GM12878 (cell line): ENCODE measurements at regions not wholly inside any gene's neighbourhood (a gene's known extent, or its start where the extent isn't known, plus 50 kb on each side); places are given as distances from the start of the nearest gene placed in this dataset.

Experiments
- ATAC-seq: fragments of 200-7000 bp; cut with Tn5 transposase; 3 replicates; pipeline ENCODE4 v1.9.1; 2020; ENCODE audit warnings: mild to moderate bottlenecking, moderate library complexity
- BruUV-seq: library from RNA; stranded (reverse); fragments of 400-500 nt; replicated peaks from 2 replicates; lab custom pipeline; 2021; lab: Mats Ljungman, UMichigan
- CTCF ChIA-PET: fragments of 300-600 bp; sonication (Branson Sonifier 250); formaldehyde crosslinking; extraction: SDS; loops from one replicate; lab custom pipeline; 2021; ENCODE audit warnings: inconsistent platforms; lab: Yijun Ruan, JAX
- POLR2A ChIA-PET: fragments of 350-600 bp; formaldehyde crosslinking; extraction: SDS; loops from one replicate; lab custom pipeline; 2021; ENCODE audit warnings: inconsistent platforms; lab: Charles Lee
- RAD21 ChIA-PET: fragments of 300-600 bp; sonication (Branson Sonifier 250); formaldehyde crosslinking; loops from one replicate; lab custom pipeline; 2023; ENCODE audit warnings: antibody characterized with exemption; ENCODE audit not compliant: unreplicated experiment; lab: Charles Lee
- SMC1A ChIA-PET: fragments of 300-600 bp; sonication (Branson Sonifier 250); formaldehyde crosslinking; loops from one replicate; lab custom pipeline; 2023; ENCODE audit not compliant: unreplicated experiment, uncharacterized antibody; lab: Charles Lee
- DNase-seq: peaks from one replicate; pipeline ENCODE4 v3.0.0-alpha.2; 2011; ENCODE audit warnings: low read depth, low spot score
- FAIRE-seq: peaks from 3 replicates; lab custom pipeline; 2011; peaks lifted over from hg19 to GRCh38; lab: Jason Lieb, UNC
- H2AFZ ChIP-seq: 2 replicates; pipeline ENCODE4 v1.6.0; 2011; ENCODE audit warnings: low read depth, low read length, control low read depth; ENCODE audit not compliant: control insufficient read depth
- H3K27ac ChIP-seq: 2 replicates; pipeline ENCODE4 v1.5.1; 2011; ENCODE audit warnings: control low read depth; ENCODE audit not compliant: control insufficient read depth, insufficient read depth
- H3K27me3 ChIP-seq, 2 experiments: replicated peaks in 1 of 2; 2 replicates each; pipeline versions ENCODE4 v1.6.0 to v1.6.1; 2011; ENCODE audit warnings: low read length in 1 of 2; ENCODE audit not compliant: control insufficient read depth in 2 of 2, insufficient read depth in 2 of 2
- H3K36me3 ChIP-seq, 2 experiments: 2 replicates each; pipeline ENCODE4 v1.5.1; 2011; ENCODE audit warnings: low read length in 1 of 2; ENCODE audit not compliant: control insufficient read depth in 2 of 2, insufficient read depth in 2 of 2
- H3K4me1 ChIP-seq: 2 replicates; pipeline ENCODE4 v1.6.1; 2011; ENCODE audit warnings: mild to moderate bottlenecking, low read length, moderate library complexity, mixed read lengths; ENCODE audit not compliant: control insufficient read depth, insufficient read depth
- H3K4me2 ChIP-seq: 2 replicates; pipeline ENCODE4 v1.6.0; 2011; ENCODE audit warnings: control low read depth; ENCODE audit not compliant: control insufficient read depth, insufficient read depth
- H3K4me3 ChIP-seq: fragments of 200-600 bp; sonication (generic); 2 replicates; pipeline ENCODE4 v1.5.1; 2016
- H3K79me2 ChIP-seq: 2 replicates; pipeline ENCODE4 v1.6.0; 2011; ENCODE audit warnings: low read length; ENCODE audit not compliant: control insufficient read depth, insufficient read depth
- H3K9ac ChIP-seq: 2 replicates; pipeline ENCODE4 v1.8.0; 2011; ENCODE audit warnings: low read length, control low read depth, mixed read lengths; ENCODE audit not compliant: control insufficient read depth, insufficient read depth
- H3K9me3 ChIP-seq: replicated peaks from 3 replicates; pipeline ENCODE4 v1.5.1; 2011; ENCODE audit warnings: mild to moderate bottlenecking, low read length; ENCODE audit not compliant: control insufficient read depth, insufficient read depth
- H4K20me1 ChIP-seq: 2 replicates; pipeline ENCODE4 v1.6.0; 2011; ENCODE audit not compliant: control insufficient read depth, insufficient read depth
- CEBPB ChIP-seq, 2 experiments: fragments of 150-350 bp in 1 of 2; IDR thresholded peaks; 2 replicates each; pipeline ENCODE4 v1.6.1; 2012 to 2014; ENCODE audit warnings: low read depth in 2 of 2, low read length in 2 of 2, borderline replicate concordance in 1 of 2, inconsistent platforms in 1 of 2
- JUND ChIP-seq: IDR thresholded peaks from 2 replicates; pipeline ENCODE4 v1.6.1; 2012; ENCODE audit warnings: low read depth, mild to moderate bottlenecking, low read length, improper control_type of control experiment, moderate library complexity
- MXI1 ChIP-seq: fragments of 150-350 bp; IDR thresholded peaks from 2 replicates; pipeline ENCODE4 v1.6.1; 2011; ENCODE audit warnings: low read depth, mild to moderate bottlenecking, inconsistent platforms, low read length, improper control_type of control experiment
- MYB ChIP-seq: fragments of 150-350 bp; IDR thresholded peaks from 2 replicates; pipeline ENCODE4 v1.6.1; 2014; ENCODE audit warnings: mild to moderate bottlenecking, low read depth, low read length, borderline replicate concordance
- NR2F1 ChIP-seq: fragments of 450-650 bp; conservative IDR thresholded peaks from 2 replicates; pipeline ENCODE4 v1.6.1; 2017; ENCODE audit warnings: mild to moderate bottlenecking
- PML ChIP-seq: IDR thresholded peaks from 2 replicates; pipeline ENCODE4 v1.6.1; 2012; ENCODE audit warnings: low read length, inconsistent platforms
- TARDBP ChIP-seq: IDR thresholded peaks from 2 replicates; pipeline ENCODE4 v1.6.1; 2016; ENCODE audit warnings: borderline replicate concordance
- TCF12 ChIP-seq: IDR thresholded peaks from 2 replicates; pipeline ENCODE4 v1.6.1; 2011; ENCODE audit warnings: low read depth, mild to moderate bottlenecking, low read length
- ZNF274 ChIP-seq: IDR thresholded peaks from one replicate; pipeline ENCODE4 v1.8.0; 2011; ENCODE audit not compliant: insufficient read length, insufficient read depth
- WGBS: methylation state at CpG from one replicate; pipeline ENCODE4 v1.1.6; 2016; ENCODE audit warnings: low lambda C conversion rate; ENCODE audit not compliant: insufficient replicate concordance, insufficient coverage; ENCODE audit errors: missing lambda C conversion rate; 5-methylcytosine and 5-hydroxymethylcytosine counted together
- in situ Hi-C: fragments of 300-500 bp; cut with MboI; formaldehyde crosslinking; loops from 9 replicates; pipeline ENCODE4 v1.14.3; 2018; ENCODE audit warnings: mixed read lengths
- intact Hi-C: fragments of 100-400 bp; cut with micrococcal nuclease; formaldehyde crosslinking; loops from one replicate; pipeline ENCODE4 v1.14.2; 2022; ENCODE audit not compliant: unreplicated experiment
- TF ChIP-seq, protein P1 (sequence below): fragments of 450-650 bp; IDR thresholded peaks from 2 replicates; pipeline ENCODE4 v1.6.1; 2018; ENCODE audit warnings: mild to moderate bottlenecking, low read depth, moderate library complexity; ENCODE audit not compliant: partially characterized antibody

GRCh38 chr18:25726298-25726697 is 364.1 kb downstream of the SS18 start:
- H3K27me3 ChIP-seq = no peaks in the 10 kb centered on the region
- no TSS peak for BruUV-seq
- POLR2A ChIA-PET = no interaction called here
- H3K79me2 ChIP-seq = no peaks in the 10 kb centered on the region
- DNase-seq = no peak
- TF ChIP-seq MXI1 (no peak), PML (no peak)
- TF ChIP-seq, all 136 proteins: peak for 0
- FAIRE-seq (no peak), ATAC-seq (no peak)
- intact Hi-C loops = no loop called here
- ChIA-PET RAD21 (no interaction called here), CTCF (no interaction called here), SMC1A (no interaction called here)
- Histone ChIP-seq H2AFZ (no peak overlapping the region), H3K4me2 (no peak overlapping the region), H4K20me1 (no peaks in the 10 kb centered on the region), H3K4me1 (no peaks in the 10 kb centered on the region), H3K27ac (no peak overlapping the region), H3K9ac (no peak overlapping the region), H3K36me3 (no peaks in the 10 kb centered on the region), H3K4me3 (no peak overlapping the region), H3K9me3 (no peaks in the 10 kb centered on the region)
- in situ Hi-C loops = no loop called here
- WGBS = 52% methylated on average over 11 of the region's 11 CpGs

- no peaks in the 10 kb centered on the region for H4K20me1 ChIP-seq
- no peak overlapping the region for H3K4me3 ChIP-seq
- CTCF ChIA-PET = no interaction called here
- H3K9me3 ChIP-seq = no peaks in the 10 kb centered on the region
- POLR2A ChIA-PET = no interaction called here
- no TSS peak for BruUV-seq
- FAIRE-seq (no peak), ATAC-seq (no peak)
- intact Hi-C loops = no loop called here
- no peaks in the 10 kb centered on the region for H3K79me2 ChIP-seq
- H3K36me3 ChIP-seq = no peaks in the 10 kb centered on the region
- RAD21 ChIA-PET = no interaction called here
- no peaks in the 10 kb centered on the region for H3K4me1 ChIP-seq
- in situ Hi-C loops = no loop called here
- no peak for TF ChIP-seq ZNF274
- TF ChIP-seq CEBPB (IDR thresholded peaks at IDR 0.05; ENCODE audit: borderline replicate concordance in 1 of 2, low read depth in 2 of 2, low read length in 2 of 2) = no peak
- no peak for TF ChIP-seq TARDBP
- no peak for TF ChIP-seq JUND
- TF ChIP-seq NR2F1 = no peak
- TF ChIP-seq MYB = no peak
- TF ChIP-seq, protein P1, sequence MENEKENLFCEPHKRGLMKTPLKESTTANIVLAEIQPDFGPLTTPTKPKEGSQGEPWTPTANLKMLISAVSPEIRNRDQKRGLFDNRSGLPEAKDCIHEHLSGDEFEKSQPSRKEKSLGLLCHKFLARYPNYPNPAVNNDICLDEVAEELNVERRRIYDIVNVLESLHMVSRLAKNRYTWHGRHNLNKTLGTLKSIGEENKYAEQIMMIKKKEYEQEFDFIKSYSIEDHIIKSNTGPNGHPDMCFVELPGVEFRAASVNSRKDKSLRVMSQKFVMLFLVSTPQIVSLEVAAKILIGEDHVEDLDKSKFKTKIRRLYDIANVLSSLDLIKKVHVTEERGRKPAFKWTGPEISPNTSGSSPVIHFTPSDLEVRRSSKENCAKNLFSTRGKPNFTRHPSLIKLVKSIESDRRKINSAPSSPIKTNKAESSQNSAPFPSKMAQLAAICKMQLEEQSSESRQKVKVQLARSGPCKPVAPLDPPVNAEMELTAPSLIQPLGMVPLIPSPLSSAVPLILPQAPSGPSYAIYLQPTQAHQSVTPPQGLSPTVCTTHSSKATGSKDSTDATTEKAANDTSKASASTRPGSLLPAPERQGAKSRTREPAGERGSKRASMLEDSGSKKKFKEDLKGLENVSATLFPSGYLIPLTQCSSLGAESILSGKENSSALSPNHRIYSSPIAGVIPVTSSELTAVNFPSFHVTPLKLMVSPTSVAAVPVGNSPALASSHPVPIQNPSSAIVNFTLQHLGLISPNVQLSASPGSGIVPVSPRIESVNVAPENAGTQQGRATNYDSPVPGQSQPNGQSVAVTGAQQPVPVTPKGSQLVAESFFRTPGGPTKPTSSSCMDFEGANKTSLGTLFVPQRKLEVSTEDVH = no peak
- no peak for TF ChIP-seq TCF12
- TF ChIP-seq, all 136 proteins: peak for 0
- no peaks in the 10 kb centered on the region for H3K27me3 ChIP-seq
- WGBS = 0% methylated on average over 2 of the region's 2 CpGs
- no peak overlapping the region for H3K27ac ChIP-seq
- SMC1A ChIA-PET = no interaction called here
- DNase-seq = no peak
- H3K4me2 ChIP-seq = no peak overlapping the region
- no peak overlapping the region for H2AFZ ChIP-seq
- H3K9ac ChIP-seq = no peak overlapping the region
Measured at GRCh38 chr18:25725501-25725900, 364.9 kb downstream of the SS18 start.
